ENCODE measurements at regions not wholly inside any gene's neighbourhood (a gene's known extent, or its start where the extent isn't known, plus 50 kb on each side); places are given as distances from the start of the nearest gene placed in this dataset.

DNA sequence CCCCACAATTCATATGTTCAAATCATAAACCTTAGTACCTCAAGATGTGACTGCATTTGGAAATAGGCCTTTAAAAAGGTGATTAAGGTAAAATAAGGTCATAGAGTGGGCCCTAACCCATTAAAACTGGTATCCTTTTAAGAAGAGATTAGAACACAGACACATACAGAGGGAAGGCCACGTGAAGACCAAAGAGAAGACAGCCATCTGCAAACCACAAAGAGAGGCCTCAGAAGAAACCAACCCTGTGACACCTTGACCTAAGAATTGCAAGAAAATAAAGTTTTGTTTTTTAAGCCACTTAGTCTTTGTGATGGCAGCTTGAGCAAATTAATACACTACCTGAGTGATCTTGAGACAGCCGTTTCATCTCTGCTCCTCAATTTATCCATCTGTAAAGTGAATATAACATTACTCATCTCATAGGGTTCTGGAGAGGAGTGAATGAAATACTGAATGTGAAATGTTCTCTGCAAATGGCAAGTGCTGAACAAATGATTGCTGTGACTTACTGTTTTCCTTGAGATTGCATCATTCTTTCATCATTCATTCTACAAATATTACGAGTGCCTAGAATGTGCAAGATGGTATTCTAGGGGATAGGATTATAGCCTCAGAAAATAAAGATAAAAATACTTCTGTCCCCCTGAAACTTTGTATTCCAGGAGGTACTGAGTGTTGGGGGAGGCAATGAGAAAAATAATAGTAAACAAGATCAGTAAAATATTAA, 222.0 kb upstream of the CDH13 start:
- no peak for ATAC-seq

DNA sequence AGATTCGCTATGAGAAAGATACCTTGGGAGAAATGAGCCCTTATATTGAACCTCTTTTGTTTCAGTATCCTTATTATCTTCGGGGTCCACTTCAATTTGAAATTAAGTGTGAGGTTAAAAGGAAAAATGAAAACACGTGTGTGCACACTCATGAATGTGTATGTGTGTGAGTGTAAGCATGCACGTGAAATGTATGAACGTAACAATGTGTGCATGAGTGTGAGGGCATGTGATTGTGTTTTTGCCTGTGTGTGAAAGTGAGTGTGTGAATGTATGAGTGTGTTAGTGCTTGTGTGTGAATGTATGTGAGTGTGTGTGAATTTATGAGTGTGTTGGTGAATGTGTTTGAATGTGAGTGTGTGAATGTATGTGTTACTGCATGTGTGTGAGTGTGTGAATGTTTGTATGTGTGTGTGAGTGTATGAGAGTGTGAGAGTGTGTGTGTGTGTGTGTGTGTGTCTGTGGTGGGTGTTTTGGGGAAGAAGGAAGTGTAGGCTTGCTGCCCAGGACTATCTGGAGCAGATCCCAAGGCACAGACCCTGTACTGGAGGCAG, 224.0 kb upstream of the CDH13 start:
- ATAC-seq: no peak

DNA sequence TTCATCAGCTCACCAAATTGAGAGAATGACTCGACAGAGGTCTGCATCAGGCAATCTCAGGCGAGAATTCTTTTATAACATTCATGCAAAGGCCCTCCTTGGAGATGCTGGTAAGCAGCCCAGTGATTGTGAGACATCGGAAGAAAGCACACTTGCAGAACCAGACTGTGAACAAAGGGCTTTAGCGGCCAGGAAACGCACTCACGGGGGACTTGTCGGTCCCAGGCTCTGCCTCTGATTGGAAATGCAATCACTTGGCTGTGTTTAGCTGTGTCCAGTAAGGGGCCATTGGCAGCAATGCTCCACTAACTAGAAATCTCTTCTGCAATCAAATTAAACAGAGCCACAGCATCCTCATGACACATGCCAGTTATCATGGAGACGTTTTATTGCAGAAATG, 226.7 kb upstream of the CDH13 start:
- ATAC-seq: no peak

DNA sequence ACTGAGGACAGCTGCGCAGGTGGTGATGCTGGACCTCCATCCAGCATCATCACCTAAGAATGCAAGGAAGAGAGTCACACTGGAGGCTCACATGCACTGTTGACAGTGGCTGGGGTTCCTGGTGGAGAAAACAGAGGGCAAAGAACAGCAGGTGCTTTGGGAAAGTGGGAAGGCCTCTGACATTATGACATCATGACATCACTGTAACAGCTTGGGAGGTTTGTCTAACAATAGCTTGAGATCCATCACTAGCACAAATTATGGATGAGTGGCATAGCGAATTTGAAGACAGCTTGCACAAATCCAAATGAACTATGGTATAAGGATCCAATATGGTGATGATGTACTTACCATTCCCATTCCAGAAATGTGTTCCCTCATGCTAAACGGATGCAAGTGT, 226.5 kb upstream of the MPHOSPH6 start:
- ATAC-seq: no peak

DNA sequence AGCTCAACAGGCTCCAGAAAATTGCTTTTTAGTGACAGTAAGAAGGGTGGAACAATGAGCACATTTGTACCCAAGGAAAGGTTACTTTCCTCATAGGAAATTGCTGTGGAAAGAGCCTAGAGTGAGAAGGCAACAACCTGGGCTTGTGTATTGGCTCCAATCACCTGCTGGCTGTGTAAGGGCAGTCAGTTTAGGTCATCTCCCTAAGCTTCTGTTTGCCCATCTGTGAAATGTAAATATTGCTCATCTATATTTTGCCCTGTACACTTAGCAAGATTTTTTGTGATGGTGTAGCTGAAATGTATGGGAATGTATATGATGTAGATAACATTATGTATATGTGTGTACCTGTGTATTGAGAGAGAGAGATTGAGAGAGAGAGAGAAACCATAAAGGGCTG, 225.2 kb upstream of the MPHOSPH6 start:
- no peak for ATAC-seq

DNA sequence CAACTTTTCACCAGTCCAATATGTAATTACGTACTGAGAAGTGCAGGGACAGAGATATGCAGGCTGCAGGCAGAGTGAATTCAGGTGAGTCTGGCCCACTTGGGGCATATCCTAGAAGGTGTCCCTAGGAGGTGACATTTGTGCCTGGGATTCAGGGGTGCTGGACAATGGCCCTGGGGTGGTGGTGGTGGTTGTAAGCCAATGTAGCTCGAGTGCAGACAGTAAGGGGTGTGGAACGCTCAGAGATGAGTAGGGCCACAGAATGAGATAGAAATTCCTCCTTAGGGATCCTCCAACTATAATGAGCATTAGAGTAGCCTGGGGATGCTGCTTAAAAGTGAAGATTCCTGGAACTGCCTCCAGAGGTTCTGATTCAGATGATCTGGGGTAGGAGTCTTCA, 221.7 kb upstream of the MPHOSPH6 start:
- ATAC-seq: no peak

DNA sequence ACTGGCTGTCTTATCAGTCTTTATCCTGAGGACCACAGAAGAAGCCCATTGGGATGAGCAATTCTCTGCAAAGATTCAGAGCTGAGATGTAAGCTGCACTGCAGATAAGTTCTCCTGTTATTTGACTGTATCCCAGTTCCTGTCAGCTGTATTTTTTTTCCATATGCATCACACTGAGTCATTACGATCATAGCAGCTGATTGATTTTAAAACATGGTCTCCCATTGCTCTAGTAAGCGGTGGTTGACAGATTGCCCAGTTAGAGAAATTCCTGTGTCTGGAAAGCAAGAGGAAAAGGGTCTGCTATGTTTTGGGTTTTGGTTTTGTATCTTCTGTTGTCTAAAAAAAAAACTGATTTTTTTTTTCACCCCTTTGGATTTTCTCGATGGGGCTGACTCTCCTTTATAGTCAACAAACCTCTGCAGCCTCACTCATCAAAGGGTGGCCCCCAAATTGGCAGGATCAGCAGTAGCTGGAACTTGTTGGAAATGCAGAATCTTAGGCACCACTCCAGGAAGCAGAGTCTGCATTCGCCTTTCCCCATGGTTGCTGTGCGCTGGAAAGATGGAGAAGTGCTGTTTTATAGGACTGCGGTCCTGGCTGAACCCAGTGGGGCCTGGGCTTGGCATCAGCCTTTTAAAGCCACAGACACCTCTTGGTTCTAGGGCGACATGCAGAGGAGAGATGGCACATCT, 220.1 kb upstream of the MPHOSPH6 start:
- no peak for ATAC-seq

DNA sequence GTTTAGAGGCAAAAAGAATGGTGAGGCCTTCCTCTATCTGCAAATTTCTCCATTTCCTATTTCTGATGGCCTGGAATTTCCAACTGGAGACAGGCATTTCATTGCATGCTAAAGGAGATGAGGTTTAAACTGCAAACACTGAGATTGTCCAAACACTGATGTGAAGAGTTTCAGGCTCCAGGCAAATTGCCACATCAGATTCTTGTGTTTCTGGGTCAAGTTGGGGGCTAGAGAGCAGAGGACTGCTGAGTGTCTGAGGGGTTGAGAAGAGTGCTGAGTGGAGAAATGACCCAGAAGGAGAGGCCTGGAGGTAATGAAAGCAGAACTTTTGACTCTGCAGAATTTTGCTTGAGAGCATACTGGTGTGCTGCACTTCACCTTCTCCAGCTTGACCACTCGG, 216.7 kb upstream of the MPHOSPH6 start:
- no peak for ATAC-seq

DNA sequence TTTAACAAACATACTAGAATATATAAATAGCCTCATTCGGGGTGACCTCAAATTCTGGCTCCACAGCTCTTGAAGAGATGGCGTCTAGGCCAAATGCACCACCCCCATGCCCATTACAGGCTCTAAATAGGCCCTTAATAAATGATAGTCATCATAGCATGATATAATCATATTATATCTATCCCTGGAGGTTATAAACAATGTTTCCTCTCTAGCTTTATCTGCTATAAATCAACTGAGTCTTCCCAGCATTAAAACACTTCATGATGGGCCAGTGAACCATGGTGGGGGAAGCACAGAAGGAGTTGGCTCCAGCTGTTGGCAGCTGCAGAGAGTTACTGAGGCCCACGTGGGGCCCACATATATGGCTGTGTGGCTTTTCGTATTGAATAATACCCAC, 214.9 kb upstream of the MPHOSPH6 start:
- no peak for ATAC-seq

DNA sequence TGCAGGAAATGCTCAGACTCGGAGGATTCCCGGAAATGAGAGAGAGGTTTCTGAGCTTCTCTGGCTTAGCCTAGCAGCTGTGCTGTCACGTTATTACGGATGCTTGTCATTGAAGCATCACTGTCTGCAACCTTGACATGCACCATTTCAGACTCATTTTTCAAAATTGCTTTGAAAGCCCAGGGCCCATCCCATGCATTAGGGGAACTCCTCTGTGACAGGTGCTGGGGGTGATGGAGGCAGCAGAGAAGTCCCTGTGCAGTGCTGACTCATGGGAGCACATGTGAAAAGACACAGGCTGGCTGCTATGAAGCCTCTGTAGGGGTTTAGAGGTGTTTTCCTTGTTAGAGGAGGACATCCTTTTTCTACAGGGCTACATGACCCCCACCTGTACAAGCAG, 214.0 kb upstream of the MPHOSPH6 start:
- ATAC-seq: no peak

DNA sequence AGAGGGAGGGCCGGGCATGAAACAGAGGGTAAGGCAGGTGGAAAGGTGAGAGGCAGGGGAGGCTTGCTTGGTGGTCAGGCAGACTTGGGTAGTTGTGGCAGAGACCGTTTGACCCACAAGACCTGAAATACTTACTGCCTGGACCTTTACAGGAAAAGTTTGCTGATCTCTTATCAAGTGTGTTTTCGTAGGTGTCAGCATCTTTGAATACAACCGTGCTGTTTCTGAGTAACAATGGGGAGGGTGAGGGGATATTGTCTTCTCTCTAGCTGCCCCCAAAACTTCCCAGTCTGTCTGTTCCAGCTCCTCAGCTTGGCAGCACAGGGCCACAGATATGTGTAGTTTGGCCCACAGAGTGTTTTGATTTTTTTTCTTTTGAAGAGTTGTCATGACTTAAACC, 212.5 kb upstream of the MPHOSPH6 start:
- no peak for ATAC-seq

DNA sequence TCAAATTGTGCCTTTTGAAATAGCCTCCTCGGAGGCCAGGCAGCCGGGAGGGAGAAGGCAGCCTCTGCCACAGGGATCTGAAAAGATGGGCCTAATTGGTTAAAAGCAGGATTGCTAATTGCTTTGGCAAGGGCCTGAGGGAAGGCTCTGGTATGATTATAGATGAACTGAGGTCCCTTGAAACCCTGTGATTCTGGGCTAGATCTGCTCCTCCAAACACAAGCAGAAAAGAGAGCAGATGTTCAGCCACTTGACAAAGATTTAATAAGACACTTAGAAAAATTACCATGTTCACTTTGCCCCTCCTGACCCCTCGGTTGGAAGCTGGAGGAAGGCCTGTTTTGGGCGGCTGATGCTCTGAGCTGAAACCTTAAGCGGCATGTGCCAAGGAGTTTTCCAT, 209.5 kb upstream of the MPHOSPH6 start:
- ATAC-seq: no peak

DNA sequence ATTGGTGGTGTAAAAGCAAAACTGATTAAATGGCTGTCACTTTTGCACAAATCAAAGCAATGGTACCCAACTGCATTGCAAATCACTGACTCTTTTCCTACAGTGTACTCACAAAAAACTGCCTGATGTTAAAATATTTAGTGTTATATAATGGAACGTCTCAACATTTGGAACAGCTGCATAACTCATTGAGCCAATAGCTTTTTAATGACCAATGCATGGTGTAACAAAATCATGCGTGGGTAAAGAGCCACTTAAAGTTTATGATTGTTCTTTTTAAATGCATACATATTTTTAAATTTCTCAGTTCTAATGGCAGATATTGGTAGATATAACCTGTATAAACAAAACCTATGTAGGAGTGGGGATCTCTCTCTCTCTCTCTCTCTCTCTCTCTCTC, 204.0 kb upstream of the MPHOSPH6 start:
- ATAC-seq: no peak

DNA sequence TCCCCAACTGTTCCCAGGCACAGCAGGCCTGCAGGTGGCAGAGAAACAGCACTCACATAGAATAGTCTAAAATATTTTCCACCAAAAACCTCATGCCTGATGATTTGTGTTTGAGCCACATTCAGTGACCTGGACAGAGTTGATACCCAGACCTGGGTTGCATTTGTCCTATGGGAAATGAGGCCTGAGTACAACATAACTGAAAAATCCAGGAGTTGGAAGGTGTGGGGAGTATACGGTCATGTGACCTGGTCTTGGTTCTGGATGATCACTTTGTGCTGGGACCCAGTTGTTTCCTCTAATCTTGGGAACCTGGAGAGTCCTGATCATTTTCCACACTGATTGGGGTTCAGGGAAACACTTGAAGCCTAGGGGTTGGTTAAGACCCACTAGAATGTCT, 200.3 kb upstream of the MPHOSPH6 start:
- no peak for ATAC-seq

DNA sequence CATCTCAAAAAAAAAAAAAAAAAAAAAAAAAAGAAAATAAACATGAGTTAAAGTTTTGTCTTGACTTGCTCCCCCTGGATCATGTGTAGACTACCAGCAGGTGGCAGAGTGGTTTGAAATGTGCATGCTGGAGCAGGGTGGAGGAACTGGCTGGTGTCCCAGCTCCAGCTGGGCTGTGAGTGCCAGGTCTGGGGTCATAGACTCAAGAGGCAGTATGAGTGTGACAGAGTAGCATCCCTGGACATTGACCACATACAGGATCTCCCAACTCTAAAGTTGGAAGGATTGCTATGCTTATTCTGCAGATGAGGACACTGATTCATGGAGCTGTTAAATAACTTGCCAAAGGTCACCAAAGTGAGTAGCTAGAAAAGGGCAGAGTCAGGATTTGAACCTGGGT, 198.0 kb upstream of the MPHOSPH6 start:
- ATAC-seq: no peak

DNA sequence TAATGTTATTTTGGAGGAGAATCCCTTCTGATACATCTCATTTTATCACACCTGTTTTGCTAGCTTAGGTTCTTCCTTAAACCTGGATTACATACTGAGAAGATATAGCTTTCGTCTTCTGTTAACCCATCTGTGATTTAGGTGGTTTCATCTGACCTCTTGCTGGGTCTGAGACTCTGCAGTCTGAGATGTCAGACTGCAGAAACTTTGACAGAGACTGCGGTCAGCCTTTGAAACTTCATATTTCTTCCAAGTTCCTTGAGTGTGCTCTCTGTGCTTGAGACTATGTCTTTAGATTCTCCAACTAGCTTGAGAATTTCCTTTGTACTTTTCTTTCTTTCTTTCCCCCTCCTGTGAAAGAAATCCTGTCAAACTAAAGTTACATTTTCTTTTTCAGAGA, 196.4 kb upstream of the MPHOSPH6 start:
- ATAC-seq: no peak

DNA sequence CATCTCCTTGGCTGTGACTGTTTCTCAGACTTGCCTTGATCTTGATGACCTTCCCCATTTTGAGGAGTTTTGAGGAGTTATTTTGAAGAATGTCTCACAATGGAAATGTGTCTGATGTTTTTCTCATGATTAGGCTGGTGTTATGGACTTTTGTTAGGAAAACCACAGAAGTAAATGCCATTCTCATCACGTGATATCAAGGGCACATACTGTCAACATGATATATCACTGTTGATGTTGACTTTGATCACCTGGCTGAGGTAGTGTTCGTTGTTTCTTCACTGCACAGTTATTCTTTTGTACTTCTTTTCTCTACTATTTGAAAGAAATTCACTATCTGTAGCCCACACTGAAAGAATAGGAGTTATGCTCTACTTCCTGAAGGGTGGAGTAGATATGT, 194.7 kb upstream of the MPHOSPH6 start:
- ATAC-seq: no peak

DNA sequence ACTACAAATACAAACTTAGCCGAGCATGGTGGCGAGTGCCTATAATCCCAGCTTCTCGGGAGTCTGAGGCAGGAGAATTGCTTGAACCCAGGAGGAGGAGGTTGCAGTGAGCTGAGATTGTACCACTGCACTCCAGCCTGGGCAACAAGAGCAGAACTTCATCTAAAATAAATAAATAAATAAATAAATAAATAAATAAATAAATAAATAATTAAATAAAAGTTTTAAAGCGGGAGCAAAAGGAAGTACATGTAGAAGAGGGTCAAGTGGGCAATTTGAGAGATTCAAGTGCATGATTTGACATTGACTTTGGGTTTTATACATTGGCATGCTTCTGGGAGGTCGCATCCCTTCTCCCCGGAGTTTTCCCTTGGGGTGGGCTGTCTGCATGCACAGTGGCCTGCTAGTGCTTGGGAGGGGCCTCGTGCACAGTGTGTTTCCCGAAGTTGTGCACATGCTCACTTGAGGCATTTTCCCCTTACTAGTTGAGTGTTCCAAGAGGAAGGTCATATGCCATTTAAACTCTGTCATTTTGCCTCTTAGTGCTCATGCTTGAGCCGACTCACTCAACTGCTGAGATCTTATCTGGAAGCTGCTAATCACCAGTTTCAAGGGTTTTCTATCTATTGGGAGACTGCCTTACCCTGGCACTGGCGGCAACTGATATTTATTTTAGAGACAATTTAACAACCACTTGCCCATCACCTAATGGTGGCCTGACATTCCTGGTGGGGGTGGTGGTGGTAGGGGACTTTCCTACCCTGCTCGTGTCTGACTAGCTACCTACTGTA, 193.2 kb upstream of the MPHOSPH6 start:
- no peak for ATAC-seq

DNA sequence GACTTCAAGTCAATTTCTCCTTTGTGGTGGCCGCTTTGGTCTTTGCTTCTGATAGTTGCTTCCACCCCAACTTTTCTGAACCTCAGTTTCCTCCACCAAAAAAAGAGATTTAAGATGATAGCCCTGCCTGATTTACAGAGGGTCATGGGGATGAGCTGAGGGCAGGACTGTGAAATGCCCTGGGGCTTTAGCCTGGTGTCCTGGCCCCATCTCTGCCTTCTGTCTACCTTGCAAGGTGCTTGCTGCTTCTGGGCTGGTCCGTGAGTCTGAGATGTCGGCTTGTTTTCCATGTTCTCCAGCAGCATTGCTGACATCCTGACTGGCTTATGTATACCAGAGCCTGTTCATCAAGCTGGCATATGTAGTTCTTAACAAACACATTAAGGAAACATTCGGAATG, 191.9 kb upstream of the MPHOSPH6 start:
- ATAC-seq: no peak

DNA sequence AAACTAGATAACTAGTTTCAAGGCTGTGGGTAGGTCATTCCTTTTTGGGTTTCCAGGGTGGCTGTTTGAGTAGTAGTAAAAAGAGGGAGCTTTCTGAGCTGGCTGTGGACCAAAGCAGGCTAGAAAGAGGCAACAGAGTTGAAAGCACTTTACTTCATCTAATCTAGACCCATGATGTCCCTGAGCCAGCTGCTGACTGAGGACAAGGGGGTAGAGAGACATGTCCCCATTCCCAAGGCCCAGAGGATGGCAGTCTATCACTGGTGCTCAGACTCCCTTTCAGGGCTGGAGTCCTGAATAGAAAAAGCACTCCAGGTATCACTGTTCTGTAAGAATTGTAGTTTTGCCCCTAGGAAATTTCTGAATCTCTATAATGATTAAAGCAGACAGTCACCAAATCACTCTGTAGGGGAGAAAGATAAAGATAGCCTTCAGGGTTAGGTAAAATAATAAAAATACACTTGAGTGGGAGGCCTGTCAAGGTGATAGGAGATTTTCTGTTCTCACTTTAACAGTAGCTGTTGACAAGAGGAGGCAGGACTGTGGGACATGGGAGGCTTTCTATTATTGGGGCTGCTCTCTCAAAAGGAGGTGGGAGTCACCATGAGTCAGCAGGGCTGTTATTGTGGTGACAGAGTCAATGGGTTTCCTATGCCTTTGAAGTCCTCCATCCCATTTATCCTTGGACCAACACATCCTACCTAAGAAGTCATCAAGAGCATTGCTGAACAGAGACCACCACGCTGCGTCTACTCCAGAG, 190.2 kb upstream of the MPHOSPH6 start:
- no peak for ATAC-seq

DNA sequence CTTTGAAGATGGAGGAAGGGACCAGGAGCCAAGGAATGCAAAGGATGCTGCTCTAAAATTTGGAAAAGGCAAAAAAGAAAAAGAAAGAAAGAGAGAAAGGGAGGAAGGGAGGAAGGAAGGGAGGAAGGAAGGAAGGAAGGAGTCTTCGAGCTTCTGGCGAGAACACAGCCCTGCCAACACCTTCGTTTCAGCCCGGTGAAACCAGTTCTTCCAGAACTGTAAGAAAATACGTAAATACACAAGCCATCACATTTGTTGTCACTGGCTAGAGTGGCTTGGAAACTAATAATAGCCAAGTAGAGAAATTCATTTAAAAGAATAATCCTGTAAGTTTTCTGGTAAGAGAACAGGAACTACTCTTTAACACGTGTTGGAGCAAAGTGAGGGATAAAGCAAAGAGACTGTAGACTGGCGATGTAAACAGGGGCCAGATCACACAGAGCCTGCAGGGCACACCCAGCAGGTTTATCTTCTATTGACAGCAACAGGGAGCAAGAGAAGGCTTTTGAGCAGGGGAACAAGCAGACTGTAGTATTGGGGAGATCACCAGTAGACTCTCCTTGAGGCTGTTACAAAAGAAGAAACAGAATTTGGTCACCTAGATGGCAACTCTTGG, 188.7 kb upstream of the MPHOSPH6 start:
- ATAC-seq: no peak

DNA sequence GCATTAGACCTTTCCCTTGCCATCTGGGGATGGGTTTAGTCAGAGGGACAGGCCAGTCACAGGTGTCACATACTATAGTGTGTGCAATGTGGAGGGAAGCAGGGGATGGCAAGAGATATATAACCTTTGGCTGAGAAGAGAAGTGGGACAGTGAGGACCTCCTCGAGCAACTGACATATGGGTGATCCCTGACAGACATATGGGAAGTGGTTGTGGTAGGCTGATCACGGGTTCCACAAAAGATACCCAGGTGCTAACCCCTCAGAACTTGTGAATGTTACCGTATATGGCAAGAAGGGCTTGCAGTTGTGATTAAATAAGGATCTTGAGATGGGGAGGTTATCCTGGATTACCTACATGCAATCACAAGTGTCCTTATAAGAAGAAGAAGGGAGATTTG, 188.1 kb upstream of the MPHOSPH6 start:
- no peak for ATAC-seq
